Ishikawa (cell line): ENCODE measurements at regions not wholly inside any gene's neighbourhood (a gene's known extent, or its start where the extent isn't known, plus 50 kb on each side); places are given as distances from the start of the nearest gene placed in this dataset.

ENCODE experiments used
- CEBPB ChIP-seq: IDR thresholded peaks from 2 replicates; pipeline ENCODE4 v1.6.1; 2012
- CREB1 ChIP-seq: IDR thresholded peaks from 2 replicates; pipeline ENCODE4 v1.6.1; 2012; ENCODE audit warnings: low read depth
- EGR1 ChIP-seq: IDR thresholded peaks from 2 replicates; pipeline ENCODE4 v1.6.1; 2012
- EP300 ChIP-seq: IDR thresholded peaks from 2 replicates; pipeline ENCODE4 v1.6.1; 2012; ENCODE audit warnings: borderline replicate concordance
- FOXM1 ChIP-seq: IDR thresholded peaks from 2 replicates; pipeline ENCODE4 v1.6.1; 2012; ENCODE audit warnings: low read depth, borderline replicate concordance
- NFIC ChIP-seq: IDR thresholded peaks from 2 replicates; pipeline ENCODE4 v1.6.1; 2012
- RAD21 ChIP-seq: IDR thresholded peaks from 2 replicates; pipeline ENCODE4 v1.6.1; 2012; ENCODE audit warnings: low read depth
- TAF1 ChIP-seq: IDR thresholded peaks from 2 replicates; pipeline ENCODE4 v1.6.1; 2012; ENCODE audit warnings: low read depth, mild to moderate bottlenecking
- TCF12 ChIP-seq: IDR thresholded peaks from 2 replicates; pipeline ENCODE4 v1.6.1; 2012; ENCODE audit warnings: low read depth
- TEAD4 ChIP-seq: IDR thresholded peaks from 2 replicates; pipeline ENCODE4 v1.6.1; 2012
- YY1 ChIP-seq: IDR thresholded peaks from 2 replicates; pipeline ENCODE4 v1.6.1; 2012; ENCODE audit warnings: low read depth
- ZBTB7A ChIP-seq: IDR thresholded peaks from 2 replicates; pipeline ENCODE4 v1.6.1; 2012; ENCODE audit warnings: low read depth
- TF ChIP-seq, protein P1 (sequence below): IDR thresholded peaks from 2 replicates; pipeline ENCODE4 v1.6.1; 2012
- TF ChIP-seq, protein P2 (sequence below): IDR thresholded peaks from 2 replicates; pipeline ENCODE4 v1.6.1; 2012; ENCODE audit warnings: low read depth, mild to moderate bottlenecking
- TF ChIP-seq, protein P3 (sequence below): IDR thresholded peaks from 2 replicates; pipeline ENCODE4 v1.6.1; 2012

DNA sequence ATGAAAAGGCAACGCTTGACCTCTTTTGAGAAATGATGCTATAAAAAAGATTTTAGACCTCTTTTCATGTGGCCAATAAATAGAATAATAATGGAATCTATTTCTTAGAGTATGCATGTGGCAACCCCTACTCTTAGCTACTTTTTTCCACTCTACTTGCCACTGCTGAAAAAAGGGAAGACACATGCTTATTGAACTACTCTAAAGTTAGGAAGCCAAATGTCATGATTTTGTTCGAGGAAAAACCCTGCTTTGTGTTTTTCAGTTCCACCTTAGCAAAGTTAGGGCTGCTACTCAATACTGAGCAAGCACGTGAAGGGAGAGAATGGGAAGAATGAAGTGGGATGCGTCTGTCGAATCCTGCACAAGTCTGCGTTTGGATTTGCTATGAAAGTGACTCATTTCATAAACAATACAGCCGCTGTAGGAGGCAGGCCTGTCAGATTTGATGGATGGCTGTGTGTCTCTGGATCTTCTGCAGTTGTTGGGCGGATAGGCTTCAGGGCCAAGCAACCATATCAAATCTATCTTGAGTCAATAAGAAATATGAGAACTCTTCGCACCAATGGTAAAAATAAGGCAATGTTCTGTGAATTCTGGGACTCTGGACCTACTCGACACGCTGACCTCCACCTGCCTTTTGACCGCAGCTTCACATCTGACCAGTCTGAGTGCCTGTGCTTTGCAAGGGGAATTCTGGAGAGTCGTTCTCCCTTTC, 333.6 kb downstream of the PIK3R1 start:
- no peak for TF ChIP-seq YY1
- TF ChIP-seq, protein P1, sequence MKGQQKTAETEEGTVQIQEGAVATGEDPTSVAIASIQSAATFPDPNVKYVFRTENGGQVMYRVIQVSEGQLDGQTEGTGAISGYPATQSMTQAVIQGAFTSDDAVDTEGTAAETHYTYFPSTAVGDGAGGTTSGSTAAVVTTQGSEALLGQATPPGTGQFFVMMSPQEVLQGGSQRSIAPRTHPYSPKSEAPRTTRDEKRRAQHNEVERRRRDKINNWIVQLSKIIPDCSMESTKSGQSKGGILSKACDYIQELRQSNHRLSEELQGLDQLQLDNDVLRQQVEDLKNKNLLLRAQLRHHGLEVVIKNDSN: no peak
- TF ChIP-seq RAD21: no peak
- no peak for TF ChIP-seq EGR1
- no peak for TF ChIP-seq TCF12
- no peak for TF ChIP-seq TEAD4
- no peak for TF ChIP-seq ZBTB7A
- no peak for TF ChIP-seq EP300
- no peak for TF ChIP-seq TAF1
- TF ChIP-seq NFIC: no peak
- no peak for TF ChIP-seq CEBPB
- no peak for TF ChIP-seq FOXM1
- TF ChIP-seq, protein P2, sequence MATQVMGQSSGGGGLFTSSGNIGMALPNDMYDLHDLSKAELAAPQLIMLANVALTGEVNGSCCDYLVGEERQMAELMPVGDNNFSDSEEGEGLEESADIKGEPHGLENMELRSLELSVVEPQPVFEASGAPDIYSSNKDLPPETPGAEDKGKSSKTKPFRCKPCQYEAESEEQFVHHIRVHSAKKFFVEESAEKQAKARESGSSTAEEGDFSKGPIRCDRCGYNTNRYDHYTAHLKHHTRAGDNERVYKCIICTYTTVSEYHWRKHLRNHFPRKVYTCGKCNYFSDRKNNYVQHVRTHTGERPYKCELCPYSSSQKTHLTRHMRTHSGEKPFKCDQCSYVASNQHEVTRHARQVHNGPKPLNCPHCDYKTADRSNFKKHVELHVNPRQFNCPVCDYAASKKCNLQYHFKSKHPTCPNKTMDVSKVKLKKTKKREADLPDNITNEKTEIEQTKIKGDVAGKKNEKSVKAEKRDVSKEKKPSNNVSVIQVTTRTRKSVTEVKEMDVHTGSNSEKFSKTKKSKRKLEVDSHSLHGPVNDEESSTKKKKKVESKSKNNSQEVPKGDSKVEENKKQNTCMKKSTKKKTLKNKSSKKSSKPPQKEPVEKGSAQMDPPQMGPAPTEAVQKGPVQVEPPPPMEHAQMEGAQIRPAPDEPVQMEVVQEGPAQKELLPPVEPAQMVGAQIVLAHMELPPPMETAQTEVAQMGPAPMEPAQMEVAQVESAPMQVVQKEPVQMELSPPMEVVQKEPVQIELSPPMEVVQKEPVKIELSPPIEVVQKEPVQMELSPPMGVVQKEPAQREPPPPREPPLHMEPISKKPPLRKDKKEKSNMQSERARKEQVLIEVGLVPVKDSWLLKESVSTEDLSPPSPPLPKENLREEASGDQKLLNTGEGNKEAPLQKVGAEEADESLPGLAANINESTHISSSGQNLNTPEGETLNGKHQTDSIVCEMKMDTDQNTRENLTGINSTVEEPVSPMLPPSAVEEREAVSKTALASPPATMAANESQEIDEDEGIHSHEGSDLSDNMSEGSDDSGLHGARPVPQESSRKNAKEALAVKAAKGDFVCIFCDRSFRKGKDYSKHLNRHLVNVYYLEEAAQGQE: no peak
- TF ChIP-seq, protein P3, sequence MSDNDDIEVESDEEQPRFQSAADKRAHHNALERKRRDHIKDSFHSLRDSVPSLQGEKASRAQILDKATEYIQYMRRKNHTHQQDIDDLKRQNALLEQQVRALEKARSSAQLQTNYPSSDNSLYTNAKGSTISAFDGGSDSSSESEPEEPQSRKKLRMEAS: no peak
- no peak for TF ChIP-seq CREB1

DNA sequence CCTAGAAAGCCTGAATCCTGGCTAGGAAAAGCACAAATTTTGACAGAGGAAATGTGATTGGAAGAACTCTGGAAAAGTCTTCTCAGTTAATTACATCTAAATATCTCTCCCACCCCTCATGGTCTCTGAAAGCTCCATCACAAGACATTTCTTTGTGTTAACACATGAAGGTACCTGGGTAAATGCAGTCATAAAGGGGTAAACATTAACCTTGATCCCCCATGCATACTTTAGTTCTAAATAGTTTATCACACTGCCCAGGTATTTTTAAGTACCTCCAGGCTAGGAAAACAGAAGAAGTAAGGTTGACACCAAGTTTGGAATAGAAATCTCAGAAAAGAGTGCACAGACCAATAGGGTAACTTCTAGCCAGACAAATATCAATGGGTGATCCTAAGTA, 334.5 kb downstream of the PIK3R1 start:
- no peak for TF ChIP-seq CEBPB
- TF ChIP-seq FOXM1: no peak
- no peak for TF ChIP-seq EGR1
- TF ChIP-seq, protein P2: no peak
- no peak for TF ChIP-seq YY1
- TF ChIP-seq RAD21: no peak
- TF ChIP-seq CREB1: no peak
- no peak for TF ChIP-seq TAF1
- TF ChIP-seq, protein P1: no peak
- TF ChIP-seq TCF12: no peak
- TF ChIP-seq ZBTB7A: no peak
- no peak for TF ChIP-seq NFIC
- TF ChIP-seq TEAD4: no peak
- TF ChIP-seq, protein P3: no peak
- no peak for TF ChIP-seq EP300

DNA sequence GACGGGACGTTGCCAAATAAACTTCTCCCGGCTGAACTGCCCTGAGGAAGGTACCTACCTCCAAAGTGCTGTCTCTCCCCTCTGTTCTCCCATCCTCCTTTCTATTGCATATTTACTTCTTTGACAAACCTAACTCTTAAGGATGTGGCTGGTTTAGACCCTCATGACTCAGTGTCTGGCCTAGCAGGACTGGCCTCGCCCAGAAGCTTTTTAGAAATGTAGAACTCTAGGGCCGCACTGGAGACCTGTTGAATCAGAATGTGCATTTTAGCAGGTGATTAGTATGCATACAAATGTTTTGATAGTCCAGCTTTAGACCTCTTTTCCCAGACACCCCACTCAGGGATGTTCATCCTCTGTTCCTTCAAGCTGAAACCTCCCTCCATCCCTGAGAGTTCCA, 335.9 kb downstream of the PIK3R1 start:
- TF ChIP-seq, protein P3: no peak
- TF ChIP-seq TAF1: no peak
- TF ChIP-seq TEAD4: no peak
- no peak for TF ChIP-seq CEBPB
- no peak for TF ChIP-seq RAD21
- no peak for TF ChIP-seq EP300
- TF ChIP-seq YY1: no peak
- no peak for TF ChIP-seq EGR1
- TF ChIP-seq ZBTB7A: no peak
- TF ChIP-seq NFIC: no peak
- TF ChIP-seq CREB1: no peak

DNA sequence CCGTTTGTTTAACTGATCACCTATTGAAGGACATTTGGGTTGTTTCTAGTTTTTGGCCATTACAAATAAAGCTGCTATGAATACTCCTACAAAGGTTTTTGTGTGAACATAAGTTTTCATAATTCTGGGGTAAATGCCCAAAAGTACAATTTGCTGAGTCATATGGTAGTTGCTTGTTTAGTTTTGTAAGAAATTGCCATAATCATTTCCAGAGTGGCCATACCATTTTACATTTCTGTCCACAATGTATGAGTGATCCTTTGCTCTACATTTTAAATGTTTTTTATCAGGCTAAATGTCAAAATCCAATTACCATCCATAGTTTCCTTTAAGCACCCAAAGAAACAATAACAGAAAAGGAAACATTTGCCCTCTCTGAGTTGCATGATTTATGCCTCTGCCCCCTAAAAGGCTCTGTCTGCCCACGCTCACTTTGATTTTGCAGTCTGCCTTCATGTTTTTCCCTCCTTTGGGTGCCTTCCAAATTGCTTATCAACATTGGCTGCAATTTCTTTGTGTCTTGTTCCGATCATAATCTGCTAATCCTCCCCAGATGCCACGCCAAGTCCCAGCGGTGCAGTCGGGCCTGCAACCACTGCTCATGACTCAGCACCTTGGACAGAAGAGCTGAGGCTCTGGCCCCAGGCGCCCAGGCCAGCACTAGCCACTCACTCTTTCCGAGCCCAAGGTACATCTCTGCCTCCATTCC, 339.2 kb downstream of the PIK3R1 start:
- TF ChIP-seq, protein P2: peak; percentile 87
- no peak for TF ChIP-seq EP300
